CD4-positive, CD25-positive, alpha-beta regulatory T cell (primary cell): ENCODE measurements at regions not wholly inside any gene's neighbourhood (a gene's known extent, or its start where the extent isn't known, plus 50 kb on each side); places are given as distances from the start of the nearest gene placed in this dataset.

Experiments
- ATAC-seq, 2 donors: fragments of 150-1000 bp; cut with Tn5 transposase; one replicate each; pipeline ENCODE4 v1.10.0; 2021; ENCODE audit warnings: low read depth in 2 of 2, moderate number of reproducible peaks in 2 of 2, moderate library complexity in 1 of 2
- DNase-seq, 3 donors: peaks; one replicate each; pipeline versions ENCODE4 v3.0.0 to v3.0.0-alpha.2; 2012 to 2022; ENCODE audit warnings: mixed read lengths in 1 of 3
- H3K27ac ChIP-seq: one replicate; pipeline ENCODE4 v1.7.0; 2013; ENCODE audit warnings: mild to moderate bottlenecking, low read length; ENCODE audit not compliant: insufficient read depth, poor library complexity, severe bottlenecking
- H3K27me3 ChIP-seq: one replicate; pipeline ENCODE4 v1.7.0; 2013; ENCODE audit warnings: low read length; ENCODE audit not compliant: control insufficient read depth, insufficient read depth
- H3K36me3 ChIP-seq: one replicate; pipeline ENCODE4 v1.7.0; 2013; ENCODE audit warnings: mild to moderate bottlenecking, low read length, moderate library complexity; ENCODE audit not compliant: control insufficient read depth, insufficient read depth
- H3K4me1 ChIP-seq: 2 replicates; pipeline ENCODE4 v1.7.0; 2013; ENCODE audit warnings: mild to moderate bottlenecking, low read length; ENCODE audit not compliant: insufficient read depth, control insufficient read depth, poor library complexity, severe bottlenecking
- H3K4me3 ChIP-seq: one replicate; pipeline ENCODE4 v1.7.0; 2013; ENCODE audit warnings: low read depth, mild to moderate bottlenecking, low read length, moderate library complexity
- H3K9me3 ChIP-seq, 2 experiments: 1 replicate in 1 of 2; 2 replicates in 1 of 2; pipeline ENCODE4 v1.7.0; 2013; ENCODE audit warnings: low read length in 2 of 2, mild to moderate bottlenecking in 1 of 2, moderate library complexity in 1 of 2; ENCODE audit not compliant: control insufficient read depth in 2 of 2
- H3K27ac Mint-ChIP-seq, 3 donors: one replicate each; pipeline ENCODE4 v1.8.0; 2020 to 2022; ENCODE audit warnings: mild to moderate bottlenecking in 3 of 3, mixed read lengths in 3 of 3, moderate library complexity in 2 of 3
- H3K27me3 Mint-ChIP-seq: one replicate; pipeline ENCODE4 v1.8.0; 2022; ENCODE audit warnings: mild to moderate bottlenecking, mixed read lengths
- H3K36me3 Mint-ChIP-seq: one replicate; pipeline ENCODE4 v1.8.0; 2020; ENCODE audit warnings: mixed read lengths
- H3K4me1 Mint-ChIP-seq, 4 donors: one replicate each; pipeline ENCODE4 v1.8.0; 2020 to 2022; ENCODE audit warnings: mixed read lengths in 4 of 4, mild to moderate bottlenecking in 1 of 4
- H3K4me3 Mint-ChIP-seq, 4 donors: one replicate each; pipeline ENCODE4 v1.8.0; 2020 to 2022; ENCODE audit warnings: mild to moderate bottlenecking in 4 of 4, mixed read lengths in 4 of 4, moderate library complexity in 3 of 4
- H3K9me3 Mint-ChIP-seq, 7 donors: one replicate each; pipeline ENCODE4 v1.8.0; 2020 to 2022; ENCODE audit warnings: mixed read lengths in 7 of 7, mild to moderate bottlenecking in 3 of 7, moderate library complexity in 2 of 7

DNA sequence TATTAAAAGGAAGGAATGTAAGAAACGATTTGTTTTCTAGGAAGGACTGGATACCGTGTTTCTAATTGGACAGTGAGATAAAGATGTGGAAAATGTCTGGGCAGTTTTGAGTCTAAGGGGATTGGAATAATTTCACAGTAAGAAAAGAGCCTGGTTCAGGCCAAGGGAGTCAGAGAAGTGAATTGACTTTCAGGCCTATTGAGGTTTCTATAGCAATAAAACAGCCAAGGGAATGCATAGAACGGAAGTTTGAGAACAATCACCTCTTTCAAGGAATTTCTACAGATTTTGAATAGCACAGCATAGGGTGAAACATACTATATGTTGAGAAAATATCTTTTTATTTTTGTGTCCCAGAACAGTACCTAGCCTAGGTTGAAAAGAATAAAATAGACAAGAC lies 271.6 kb upstream of the TRPM3 start:
- H3K4me1 Mint-ChIP-seq: no peaks in the 10 kb centered on the region

DNA sequence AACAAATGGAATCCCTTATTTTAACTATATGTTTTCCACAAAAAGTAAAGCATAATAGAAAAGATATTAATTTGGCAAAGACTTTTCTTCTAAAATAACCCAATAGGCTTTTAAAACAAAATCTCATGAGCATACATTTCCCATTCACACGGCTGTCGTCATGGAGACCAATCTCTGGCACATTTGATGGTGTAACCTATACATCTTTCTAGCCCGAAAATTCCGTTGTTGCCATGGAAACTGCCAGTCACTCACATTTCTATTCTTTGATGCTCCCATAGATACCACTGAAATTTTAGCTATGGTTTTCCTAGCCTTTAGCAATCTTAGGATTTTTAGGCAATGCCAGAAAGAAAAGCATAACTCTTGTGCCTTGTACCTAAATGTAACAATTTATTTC lies 262.9 kb upstream of the TRPM3 start:
- H3K4me1 Mint-ChIP-seq: no peaks in the 10 kb centered on the region
- no peak overlapping the region for H3K27ac Mint-ChIP-seq
- Histone ChIP-seq H3K9me3 (no peaks in the 10 kb centered on the region), H3K27ac (no peak overlapping the region), H3K4me1 (no peaks in the 10 kb centered on the region), H3K27me3 (no peaks in the 10 kb centered on the region), H3K36me3 (no peaks in the 10 kb centered on the region), H3K4me3 (no peak overlapping the region)
- no peak overlapping the region for H3K4me3 Mint-ChIP-seq
- ATAC-seq (no peak), DNase-seq (no peak)
- H3K9me3 Mint-ChIP-seq: peaks cover 0 to 2% (median 0%) of the 10 kb centered on the region in 7 donors
- H3K27me3 Mint-ChIP-seq: no peaks in the 10 kb centered on the region
- no peaks in the 10 kb centered on the region for H3K36me3 Mint-ChIP-seq

More for the DNA sequence above, 271.6 kb upstream of the TRPM3 start:
- no peaks in the 10 kb centered on the region for H3K4me1 ChIP-seq
- Mint-ChIP-seq H3K9me3 (peaks cover 0 to 2% (median 0%) of the 10 kb centered on the region in 7 donors), H3K27me3 (peaks cover 4% of the 10 kb centered on the region), H3K4me3 (no peak overlapping the region), H3K36me3 (no peaks in the 10 kb centered on the region), H3K27ac (no peak overlapping the region)
- H3K4me3 ChIP-seq: no peak overlapping the region
- no peak for DNase-seq
- H3K9me3 ChIP-seq: no peaks in the 10 kb centered on the region
- H3K27me3 ChIP-seq: no peaks in the 10 kb centered on the region
- H3K36me3 ChIP-seq: no peaks in the 10 kb centered on the region
- no peak for ATAC-seq
- H3K27ac ChIP-seq: no peak overlapping the region

DNA sequence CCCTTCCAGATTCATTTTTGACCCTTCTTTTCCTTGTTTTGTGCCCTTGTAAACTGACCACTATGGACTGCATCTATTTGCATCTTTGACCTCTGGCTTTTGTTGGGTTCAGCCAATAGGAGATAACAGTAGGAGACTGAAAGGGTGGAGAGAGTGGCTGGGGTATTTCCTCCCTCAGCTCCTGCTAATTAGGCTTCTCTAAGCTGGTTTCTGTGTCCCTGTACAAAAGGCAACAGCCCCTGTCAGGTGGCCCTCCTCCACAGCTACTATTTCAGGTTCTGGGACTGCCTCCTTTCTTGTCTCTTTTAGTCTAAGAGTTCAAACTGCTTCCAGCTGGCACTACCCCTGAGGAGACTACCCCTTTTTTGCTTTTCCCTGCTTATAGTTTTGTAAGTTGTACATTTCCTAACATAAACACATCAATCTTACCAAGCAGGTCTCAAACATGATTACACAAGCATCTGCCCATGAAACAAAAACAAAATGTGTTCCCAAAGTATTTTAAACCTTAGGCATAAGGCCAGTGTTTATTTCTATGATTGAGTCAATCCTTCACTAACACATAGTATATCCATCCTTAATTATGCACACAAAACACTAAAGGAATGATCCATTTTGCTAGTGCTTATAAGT lies 262.0 kb upstream of the TRPM3 start:
- Histone ChIP-seq H3K4me3 (no peak overlapping the region), H3K9me3 (no peaks in the 10 kb centered on the region), H3K27me3 (no peaks in the 10 kb centered on the region), H3K36me3 (no peaks in the 10 kb centered on the region), H3K4me1 (no peaks in the 10 kb centered on the region), H3K27ac (no peak overlapping the region)
- ATAC-seq (no peak), DNase-seq (no peak)
- no peak overlapping the region for H3K4me3 Mint-ChIP-seq
- H3K27me3 Mint-ChIP-seq: no peaks in the 10 kb centered on the region
- no peaks in the 10 kb centered on the region for H3K36me3 Mint-ChIP-seq
- H3K27ac Mint-ChIP-seq: no peak overlapping the region
- peaks cover 0 to 2% (median 0%) of the 10 kb centered on the region in 7 donors for H3K9me3 Mint-ChIP-seq
- no peaks in the 10 kb centered on the region for H3K4me1 Mint-ChIP-seq

DNA sequence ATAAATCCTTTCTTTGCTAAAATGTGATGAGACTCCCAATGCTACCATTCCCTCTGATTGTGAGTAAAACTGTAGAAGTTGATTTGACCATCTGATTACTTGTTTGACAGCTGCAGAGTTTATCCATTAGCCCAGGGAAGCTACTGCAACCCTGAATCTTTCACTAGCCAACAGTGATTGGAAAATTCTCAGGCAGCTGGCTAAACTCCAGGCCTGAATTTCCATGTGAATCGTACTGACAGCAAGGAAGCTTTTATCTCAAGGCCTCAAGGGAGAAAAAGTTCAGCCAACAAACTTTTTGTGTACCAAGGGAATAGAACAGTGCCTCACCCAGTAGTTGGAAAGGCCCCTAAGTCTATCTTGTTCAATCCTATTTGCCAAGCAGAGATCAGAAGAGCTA lies 246.7 kb upstream of the TRPM3 start:
- ATAC-seq (no peak), DNase-seq (no peak)
- Mint-ChIP-seq H3K36me3 (no peaks in the 10 kb centered on the region), H3K9me3 (peaks cover 0 to 4% (median 0%) of the 10 kb centered on the region in 7 donors), H3K4me1 (no peaks in the 10 kb centered on the region), H3K4me3 (no peak overlapping the region), H3K27ac (no peak overlapping the region), H3K27me3 (peaks cover 6% of the 10 kb centered on the region)
- Histone ChIP-seq H3K9me3 (no peaks in the 10 kb centered on the region), H3K36me3 (no peaks in the 10 kb centered on the region), H3K4me1 (no peaks in the 10 kb centered on the region), H3K27ac (no peak overlapping the region), H3K27me3 (no peaks in the 10 kb centered on the region), H3K4me3 (no peak overlapping the region)

DNA sequence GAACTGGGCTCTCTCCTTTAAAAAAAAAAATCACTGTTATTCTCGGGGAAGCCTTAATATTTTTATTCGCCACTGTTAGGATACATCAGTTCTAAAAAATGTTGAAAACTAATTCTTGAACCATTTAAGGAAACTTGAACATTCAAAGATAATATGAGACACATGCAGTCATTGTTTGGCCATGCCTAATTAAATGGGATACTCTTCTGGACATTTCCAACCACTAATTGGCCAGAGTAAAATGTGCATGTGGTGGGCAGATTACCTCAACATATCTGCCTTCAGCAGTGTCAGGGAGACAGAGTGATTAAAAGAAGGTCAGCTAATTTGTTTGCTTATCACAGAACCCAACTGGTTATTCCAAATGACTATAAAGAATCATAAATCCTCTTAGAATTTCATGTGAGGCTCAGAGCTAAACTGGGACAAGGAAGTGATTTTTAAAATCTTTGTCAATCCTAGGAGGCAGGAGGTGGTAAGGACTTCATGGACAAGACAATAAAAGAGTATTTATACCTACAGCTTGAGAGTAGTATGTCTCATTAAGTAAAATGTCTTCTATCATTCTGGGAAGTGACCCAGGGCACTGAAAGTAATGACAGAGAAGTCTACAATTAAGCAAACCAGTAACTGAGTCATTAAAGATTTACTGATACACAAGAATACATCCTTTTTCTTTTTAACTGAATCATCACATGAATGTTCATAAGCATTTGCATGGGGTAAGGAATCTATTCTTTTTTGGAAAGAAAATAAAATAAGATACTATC lies 242.9 kb upstream of the TRPM3 start:
- Histone ChIP-seq H3K27ac (no peak overlapping the region), H3K36me3 (no peaks in the 10 kb centered on the region), H3K4me1 (no peaks in the 10 kb centered on the region), H3K4me3 (no peak overlapping the region), H3K9me3 (no peaks in the 10 kb centered on the region), H3K27me3 (no peaks in the 10 kb centered on the region)
- Mint-ChIP-seq H3K9me3 (no peaks in the 10 kb centered on the region), H3K4me1 (no peaks in the 10 kb centered on the region), H3K27me3 (no peaks in the 10 kb centered on the region), H3K27ac (no peak overlapping the region), H3K4me3 (no peak overlapping the region), H3K36me3 (no peaks in the 10 kb centered on the region)
- DNase-seq (no peak), ATAC-seq (no peak)

DNA sequence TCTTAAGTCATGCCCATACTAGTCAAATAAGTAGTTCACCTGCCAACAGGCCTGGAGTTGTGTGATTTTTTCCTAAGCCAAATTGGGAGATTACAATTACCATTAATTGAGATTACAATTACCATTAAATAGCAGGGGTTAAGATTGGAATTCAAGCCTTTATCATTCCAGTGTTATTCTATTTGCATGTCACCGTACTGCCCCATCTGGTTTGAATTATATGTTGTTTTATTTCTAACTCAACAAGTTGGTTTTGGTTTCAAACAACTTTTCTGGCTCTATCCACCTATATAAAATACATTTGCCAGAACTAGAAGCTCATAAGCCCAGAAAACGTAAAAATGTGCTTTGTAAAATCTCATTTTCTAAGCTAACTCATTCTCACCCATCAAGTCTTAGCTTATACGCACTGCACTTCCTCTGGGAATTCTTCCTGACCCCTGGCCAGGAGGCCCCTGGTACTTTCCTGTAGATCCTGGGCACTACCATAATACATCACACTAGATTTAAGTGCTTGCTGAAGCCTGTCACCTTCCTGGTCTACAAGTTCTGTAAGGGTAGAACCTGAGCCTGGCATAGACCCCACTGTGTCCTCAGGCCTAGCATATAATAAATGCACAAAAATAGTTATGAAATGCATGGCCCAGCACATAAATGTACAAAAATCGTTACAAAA lies 242.0 kb upstream of the TRPM3 start:
- Histone ChIP-seq H3K27ac (no peak overlapping the region), H3K36me3 (no peaks in the 10 kb centered on the region), H3K4me1 (no peaks in the 10 kb centered on the region), H3K27me3 (no peaks in the 10 kb centered on the region), H3K9me3 (no peaks in the 10 kb centered on the region), H3K4me3 (no peak overlapping the region)
- H3K36me3 Mint-ChIP-seq: no peaks in the 10 kb centered on the region
- no peak overlapping the region for H3K27ac Mint-ChIP-seq
- no peaks in the 10 kb centered on the region for H3K9me3 Mint-ChIP-seq
- DNase-seq: no peak
- H3K4me1 Mint-ChIP-seq: no peaks in the 10 kb centered on the region
- no peak for ATAC-seq
- no peak overlapping the region for H3K4me3 Mint-ChIP-seq
- no peaks in the 10 kb centered on the region for H3K27me3 Mint-ChIP-seq

DNA sequence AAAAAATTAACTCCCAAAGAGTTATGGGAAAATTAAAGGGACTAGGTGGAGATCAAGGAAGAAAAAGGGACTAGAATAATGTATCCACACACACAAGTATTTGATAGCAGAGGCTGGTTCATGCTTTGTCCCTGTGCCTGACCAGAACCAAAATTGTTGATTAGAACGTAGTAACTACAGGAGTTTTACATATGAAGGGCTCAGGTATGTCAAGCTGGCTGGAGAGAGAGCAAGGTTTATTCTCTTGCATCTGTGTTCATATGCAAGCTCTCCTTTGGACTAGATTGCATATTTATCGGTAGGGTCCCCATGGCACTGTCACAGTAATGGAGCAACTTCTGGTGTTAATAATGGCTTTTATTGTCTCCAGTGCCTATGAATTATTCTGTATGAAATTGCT lies 239.9 kb upstream of the TRPM3 start:
- Histone ChIP-seq H3K9me3 (no peaks in the 10 kb centered on the region), H3K27me3 (no peaks in the 10 kb centered on the region), H3K4me3 (no peak overlapping the region), H3K36me3 (no peaks in the 10 kb centered on the region), H3K27ac (no peak overlapping the region), H3K4me1 (no peaks in the 10 kb centered on the region)
- ATAC-seq (no peak), DNase-seq (no peak)
- Mint-ChIP-seq H3K36me3 (no peaks in the 10 kb centered on the region), H3K27me3 (no peaks in the 10 kb centered on the region), H3K4me3 (no peak overlapping the region), H3K9me3 (no peaks in the 10 kb centered on the region), H3K27ac (no peak overlapping the region), H3K4me1 (no peaks in the 10 kb centered on the region)
